ENCODE measurements at regions not wholly inside any gene's neighbourhood (a gene's known extent, or its start where the extent isn't known, plus 50 kb on each side); places are given as distances from the start of the nearest gene placed in this dataset.

GRCh38 chr9:107681988-107682387, 192.4 kb upstream of the KLF4 start:
- TF ChIP-seq, protein P1, sequence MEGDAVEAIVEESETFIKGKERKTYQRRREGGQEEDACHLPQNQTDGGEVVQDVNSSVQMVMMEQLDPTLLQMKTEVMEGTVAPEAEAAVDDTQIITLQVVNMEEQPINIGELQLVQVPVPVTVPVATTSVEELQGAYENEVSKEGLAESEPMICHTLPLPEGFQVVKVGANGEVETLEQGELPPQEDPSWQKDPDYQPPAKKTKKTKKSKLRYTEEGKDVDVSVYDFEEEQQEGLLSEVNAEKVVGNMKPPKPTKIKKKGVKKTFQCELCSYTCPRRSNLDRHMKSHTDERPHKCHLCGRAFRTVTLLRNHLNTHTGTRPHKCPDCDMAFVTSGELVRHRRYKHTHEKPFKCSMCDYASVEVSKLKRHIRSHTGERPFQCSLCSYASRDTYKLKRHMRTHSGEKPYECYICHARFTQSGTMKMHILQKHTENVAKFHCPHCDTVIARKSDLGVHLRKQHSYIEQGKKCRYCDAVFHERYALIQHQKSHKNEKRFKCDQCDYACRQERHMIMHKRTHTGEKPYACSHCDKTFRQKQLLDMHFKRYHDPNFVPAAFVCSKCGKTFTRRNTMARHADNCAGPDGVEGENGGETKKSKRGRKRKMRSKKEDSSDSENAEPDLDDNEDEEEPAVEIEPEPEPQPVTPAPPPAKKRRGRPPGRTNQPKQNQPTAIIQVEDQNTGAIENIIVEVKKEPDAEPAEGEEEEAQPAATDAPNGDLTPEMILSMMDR (IDR thresholded peaks at IDR 0.05; ENCODE audit: low read depth, low read length), result no peak
- TF ChIP-seq EZH2phosphoT487 (IDR thresholded peaks at IDR 0.05; ENCODE audit: low read depth), result no peak
